A549 (cell line): ENCODE measurements at regions not wholly inside any gene's neighbourhood (a gene's known extent, or its start where the extent isn't known, plus 50 kb on each side); places are given as distances from the start of the nearest gene placed in this dataset.

Experiments
- CHD2 ChIP-seq: fragments of 150-350 bp; IDR thresholded peaks from 2 replicates; pipeline ENCODE4 v1.6.1; 2014; ENCODE audit warnings: low read length; ENCODE audit not compliant: partially characterized antibody
- CHD4 ChIP-seq: fragments of 200-600 bp; sonication (generic); IDR thresholded peaks from 2 replicates; pipeline ENCODE4 v1.6.1; 2016; ENCODE audit warnings: antibody characterized with exemption, mild to moderate bottlenecking, borderline replicate concordance
- CTCF ChIP-seq: fragments of >200 bp; sonication (Bioruptor Twin); formaldehyde crosslinking; IDR thresholded peaks from 3 replicates; pipeline ENCODE4 v1.5.1; 2016
- GATA3 ChIP-seq: IDR thresholded peaks from 2 replicates; pipeline ENCODE4 v1.6.1; 2012; ENCODE audit warnings: borderline replicate concordance
- HDAC2 ChIP-seq: fragments of 200-600 bp; sonication (generic); IDR thresholded peaks from 2 replicates; pipeline ENCODE4 v1.6.1; 2016
- POLR2A ChIP-seq: IDR thresholded peaks from 2 replicates; pipeline ENCODE4 v1.6.1; 2012; ENCODE audit warnings: mild to moderate bottlenecking, low read length
- POLR2AphosphoS2 ChIP-seq: conservative IDR thresholded peaks from 2 replicates; pipeline ENCODE4 v1.6.1; 2012; ENCODE audit warnings: low read length, improper control_type of control experiment, inconsistent platforms
- RCOR1 ChIP-seq: fragments of 150-350 bp; IDR thresholded peaks from 2 replicates; pipeline ENCODE4 v1.6.1; 2014; ENCODE audit warnings: antibody characterized with exemption, low read length, low read depth
- SREBF2 ChIP-seq: fragments of 450-650 bp; IDR thresholded peaks from 2 replicates; pipeline ENCODE4 v1.6.1; 2014; ENCODE audit warnings: mild to moderate bottlenecking, moderate library complexity
- TF ChIP-seq, protein P1 (sequence below): IDR thresholded peaks from 2 replicates; pipeline ENCODE4 v1.6.1; 2012

- TF ChIP-seq CTCF = no peak
- no peak for TF ChIP-seq CHD2
- no peak for TF ChIP-seq RCOR1
- no peak for TF ChIP-seq POLR2A
- no peak for TF ChIP-seq POLR2AphosphoS2
- TF ChIP-seq GATA3 = no peak
- no peak for TF ChIP-seq CHD4
- TF ChIP-seq, protein P1, sequence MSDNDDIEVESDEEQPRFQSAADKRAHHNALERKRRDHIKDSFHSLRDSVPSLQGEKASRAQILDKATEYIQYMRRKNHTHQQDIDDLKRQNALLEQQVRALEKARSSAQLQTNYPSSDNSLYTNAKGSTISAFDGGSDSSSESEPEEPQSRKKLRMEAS = no peak
- TF ChIP-seq SREBF2 = no peak
- no peak for TF ChIP-seq HDAC2
Observed at GRCh38 chr13:31894931-31895330, 136.6 kb upstream of the FRY start.
